ENCODE measurements at regions not wholly inside any gene's neighbourhood (a gene's known extent, or its start where the extent isn't known, plus 50 kb on each side); places are given as distances from the start of the nearest gene placed in this dataset.

DNA sequence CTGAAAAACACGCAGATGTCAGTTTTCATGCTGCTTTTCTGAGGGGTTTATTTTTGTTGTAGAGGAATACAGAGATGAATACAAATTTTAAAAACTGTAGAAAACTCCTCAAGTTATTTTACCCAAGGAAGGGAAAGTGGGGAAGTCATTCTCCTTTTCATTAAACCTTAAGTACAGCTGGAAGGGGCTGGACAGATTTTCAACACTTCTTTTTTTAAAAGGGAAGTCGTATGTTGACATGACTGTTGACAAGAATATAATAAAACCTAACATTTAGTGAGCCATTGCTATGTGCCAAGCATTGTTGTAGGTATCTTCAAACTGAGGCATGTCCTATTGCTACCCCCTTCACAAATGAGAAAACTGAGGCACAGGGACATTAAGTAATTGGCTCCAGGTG is 235.7 kb upstream of the ELL2 start:
- WGBS, 2 donors = 80 to 82% methylated on average over 2 of the region's 2 CpGs
- intact Hi-C loops (cut with DNase I; ENCODE audit: low total_unique reads) = no loop called here
- H3K27ac ChIP-seq = no peak overlapping the region

DNA sequence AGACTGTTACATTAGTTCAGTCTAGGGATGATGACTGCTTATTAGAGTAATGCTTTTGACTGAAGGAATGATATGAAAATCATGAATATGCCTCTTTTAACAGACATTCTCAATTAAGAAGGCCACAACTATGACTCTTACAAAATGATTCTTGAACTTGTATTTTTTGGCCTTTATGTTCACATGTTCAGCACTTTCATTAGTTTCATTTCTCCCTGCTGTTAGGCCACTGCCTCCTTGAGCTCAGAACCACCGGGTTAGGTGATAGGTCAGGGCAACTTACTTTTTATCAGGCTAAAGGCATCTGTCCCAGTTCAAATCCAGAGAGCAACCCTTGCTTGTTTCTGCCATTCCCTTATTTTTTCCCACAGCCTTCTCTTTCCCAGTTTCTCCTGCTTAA is 235.2 kb upstream of the ELL2 start:
- H3K36me3 ChIP-seq (ENCODE audit: low read depth, missing control alignments) = no peaks in the 10 kb centered on the region
- intact Hi-C loops (cut with DNase I; ENCODE audit: low total_unique reads) = no loop called here

More for the DNA sequence above, 235.7 kb upstream of the ELL2 start:
- Histone ChIP-seq H3K36me3 (ENCODE audit: low read depth, missing control alignments) (no peaks in the 10 kb centered on the region), H3K27me3 (no peaks in the 10 kb centered on the region), H3K4me3 (no peak overlapping the region), H3K4me1 (no peaks in the 10 kb centered on the region), H3K9me3 (no peaks in the 10 kb centered on the region)
- TF ChIP-seq, protein P1, sequence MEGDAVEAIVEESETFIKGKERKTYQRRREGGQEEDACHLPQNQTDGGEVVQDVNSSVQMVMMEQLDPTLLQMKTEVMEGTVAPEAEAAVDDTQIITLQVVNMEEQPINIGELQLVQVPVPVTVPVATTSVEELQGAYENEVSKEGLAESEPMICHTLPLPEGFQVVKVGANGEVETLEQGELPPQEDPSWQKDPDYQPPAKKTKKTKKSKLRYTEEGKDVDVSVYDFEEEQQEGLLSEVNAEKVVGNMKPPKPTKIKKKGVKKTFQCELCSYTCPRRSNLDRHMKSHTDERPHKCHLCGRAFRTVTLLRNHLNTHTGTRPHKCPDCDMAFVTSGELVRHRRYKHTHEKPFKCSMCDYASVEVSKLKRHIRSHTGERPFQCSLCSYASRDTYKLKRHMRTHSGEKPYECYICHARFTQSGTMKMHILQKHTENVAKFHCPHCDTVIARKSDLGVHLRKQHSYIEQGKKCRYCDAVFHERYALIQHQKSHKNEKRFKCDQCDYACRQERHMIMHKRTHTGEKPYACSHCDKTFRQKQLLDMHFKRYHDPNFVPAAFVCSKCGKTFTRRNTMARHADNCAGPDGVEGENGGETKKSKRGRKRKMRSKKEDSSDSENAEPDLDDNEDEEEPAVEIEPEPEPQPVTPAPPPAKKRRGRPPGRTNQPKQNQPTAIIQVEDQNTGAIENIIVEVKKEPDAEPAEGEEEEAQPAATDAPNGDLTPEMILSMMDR (IDR thresholded peaks at IDR 0.05) = no peak
- no peak for TF ChIP-seq POLR2A (IDR thresholded peaks at IDR 0.05)
- no peak for DNase-seq

DNA sequence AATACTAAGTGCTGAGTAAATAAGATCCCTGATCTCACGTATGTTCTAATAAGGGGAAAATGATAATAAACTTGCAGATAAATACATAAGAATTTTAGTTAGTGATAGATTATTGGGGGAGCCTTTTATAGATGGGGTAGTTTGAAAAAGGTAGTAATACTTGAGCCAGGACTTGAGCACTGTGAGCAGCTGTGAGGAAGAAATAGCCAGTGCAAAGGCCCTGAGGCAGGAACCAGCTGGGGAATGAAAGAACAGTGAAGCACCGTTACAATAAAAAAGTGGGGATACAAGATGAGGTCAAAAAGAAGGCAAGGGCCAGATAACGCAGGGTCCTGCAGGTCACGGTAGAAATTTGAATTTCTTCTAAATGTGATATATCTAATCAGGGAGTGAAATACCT is 234.8 kb upstream of the ELL2 start:
- Histone ChIP-seq H3K27ac (no peak overlapping the region), H3K9me3 (no peaks in the 10 kb centered on the region), H3K4me1 (no peaks in the 10 kb centered on the region), H3K4me3 (no peak overlapping the region), H3K27me3 (no peaks in the 10 kb centered on the region), H3K36me3 (ENCODE audit: low read depth, missing control alignments) (no peaks in the 10 kb centered on the region)
- intact Hi-C loops (cut with DNase I; ENCODE audit: low total_unique reads) = no loop called here
- 89 to 90% methylated on average over 4 of the region's 4 CpGs for WGBS, 2 donors
- no peak for TF ChIP-seq POLR2A (IDR thresholded peaks at IDR 0.05)
- TF ChIP-seq, protein P1 (IDR thresholded peaks at IDR 0.05) = no peak
- no peak for DNase-seq

More for the DNA sequence above, 235.2 kb upstream of the ELL2 start:
- Histone ChIP-seq H3K27me3 (no peaks in the 10 kb centered on the region), H3K4me3 (no peak overlapping the region), H3K9me3 (no peaks in the 10 kb centered on the region), H3K27ac (no peak overlapping the region), H3K4me1 (no peaks in the 10 kb centered on the region)
- TF ChIP-seq POLR2A (IDR thresholded peaks at IDR 0.05) = no peak
- TF ChIP-seq, protein P1 (IDR thresholded peaks at IDR 0.05) = no peak
- WGBS, 2 donors = 65 to 70% methylated on average over 1 of the region's 1 CpG
- no peak for DNase-seq

DNA sequence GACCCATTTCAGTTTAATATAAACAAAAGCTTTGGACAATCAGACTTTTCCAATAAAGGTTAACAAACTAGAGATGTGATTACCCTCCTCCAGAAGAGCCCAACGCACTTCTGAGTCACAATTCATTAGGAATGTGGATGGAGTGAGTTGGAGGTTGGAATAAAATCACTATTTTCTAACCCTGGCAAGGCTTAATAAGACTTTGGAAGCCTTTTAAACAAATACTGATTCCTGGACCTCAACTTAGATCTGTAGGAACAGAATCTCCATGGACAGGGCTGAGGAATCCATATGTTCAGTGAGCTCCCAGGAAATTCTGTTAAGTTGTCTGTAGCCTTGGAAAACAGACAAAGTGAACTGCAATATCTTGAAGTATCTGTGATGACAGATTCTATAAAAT is 233.5 kb upstream of the ELL2 start:
- no peaks in the 10 kb centered on the region for H3K9me3 ChIP-seq
- intact Hi-C loops (cut with DNase I; ENCODE audit: low total_unique reads) = no loop called here
- no peak for DNase-seq

DNA sequence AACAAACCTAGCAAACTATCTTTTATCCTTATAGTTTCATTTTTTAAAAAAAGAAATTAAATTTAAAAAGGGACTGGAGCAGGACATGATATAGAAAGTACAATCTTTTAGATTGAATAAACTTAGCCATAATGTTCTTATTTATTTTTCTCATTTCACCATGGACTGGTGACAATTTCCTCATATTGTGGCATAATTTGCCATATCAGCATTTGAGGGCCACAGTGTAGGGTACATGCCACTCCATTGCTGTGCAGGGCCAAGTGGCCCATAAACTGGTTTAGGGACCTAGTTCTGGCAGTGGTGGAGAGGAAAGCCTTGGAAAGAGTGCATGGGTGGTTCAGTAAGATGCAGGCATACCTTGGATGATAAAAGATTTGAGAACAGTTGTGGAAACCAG is 232.9 kb upstream of the ELL2 start:
- Histone ChIP-seq H3K27me3 (no peaks in the 10 kb centered on the region), H3K36me3 (ENCODE audit: low read depth, missing control alignments) (no peaks in the 10 kb centered on the region), H3K9me3 (no peaks in the 10 kb centered on the region), H3K27ac (no peak overlapping the region), H3K4me1 (no peaks in the 10 kb centered on the region), H3K4me3 (no peak overlapping the region)
- TF ChIP-seq POLR2A (IDR thresholded peaks at IDR 0.05) = no peak
- TF ChIP-seq, protein P1 (IDR thresholded peaks at IDR 0.05) = no peak
- intact Hi-C loops (cut with DNase I; ENCODE audit: low total_unique reads) = no loop called here
- no peak for DNase-seq

More for the DNA sequence above, 233.5 kb upstream of the ELL2 start:
- TF ChIP-seq, protein P1 (IDR thresholded peaks at IDR 0.05) = no peak
- TF ChIP-seq POLR2A (IDR thresholded peaks at IDR 0.05) = no peak
- 86 to 87% methylated on average over 1 of the region's 1 CpG for WGBS, 2 donors
- Histone ChIP-seq H3K4me1 (no peaks in the 10 kb centered on the region), H3K27me3 (no peaks in the 10 kb centered on the region), H3K4me3 (no peak overlapping the region), H3K27ac (no peak overlapping the region), H3K36me3 (ENCODE audit: low read depth, missing control alignments) (no peaks in the 10 kb centered on the region)
